8988T (cell line): ENCODE measurements at regions not wholly inside any gene's neighbourhood (a gene's known extent, or its start where the extent isn't known, plus 50 kb on each side); places are given as distances from the start of the nearest gene placed in this dataset.
"Not testable (repeated sequence)": the region's sequence is repeated elsewhere in the genome, so short reads cannot be mapped to it uniquely, and the experiment has no call there.

Source experiments
- DNase-seq: peaks from one replicate; pipeline ENCODE4 v3.0.0; 2011

GRCh38 chr10:53647221-53647620, 874.6 kb upstream of the MBL2 start:
- DNase-seq = not testable (repeated sequence)

- no peak for DNase-seq
Observed at GRCh38 chr10:53646525-53646924, 873.9 kb upstream of the MBL2 start.

- DNase-seq = no peak
Observed at GRCh38 chr10:53645951-53646350, 873.4 kb upstream of the MBL2 start.

GRCh38 chr10:53638006-53638405, 865.4 kb upstream of the MBL2 start:
- DNase-seq = no peak

DNA sequence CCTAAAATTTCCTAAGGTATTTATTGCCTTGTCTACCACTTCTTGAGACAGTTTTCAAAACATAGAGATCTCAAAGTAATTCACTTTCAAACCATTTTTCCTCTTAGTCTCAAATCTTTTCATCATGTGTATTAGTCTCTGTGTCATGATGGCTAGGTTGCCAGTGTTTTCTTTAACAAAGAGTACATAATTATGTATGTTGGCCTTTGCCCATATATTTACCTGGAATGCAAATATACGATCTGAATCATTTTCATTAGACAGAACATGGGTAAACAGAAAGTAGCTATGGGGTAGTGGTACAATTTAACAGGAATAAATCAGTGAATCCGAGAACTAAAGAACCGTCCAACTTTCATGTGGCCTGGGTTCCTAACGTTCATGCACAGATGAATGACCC, 852.1 kb upstream of the MBL2 start:
- no peak for DNase-seq

- DNase-seq = no peak
Observed at GRCh38 chr10:53622201-53622600, 849.6 kb upstream of the MBL2 start.

GRCh38 chr10:53619671-53620070, 847.1 kb upstream of the MBL2 start:
- no peak for DNase-seq

DNA sequence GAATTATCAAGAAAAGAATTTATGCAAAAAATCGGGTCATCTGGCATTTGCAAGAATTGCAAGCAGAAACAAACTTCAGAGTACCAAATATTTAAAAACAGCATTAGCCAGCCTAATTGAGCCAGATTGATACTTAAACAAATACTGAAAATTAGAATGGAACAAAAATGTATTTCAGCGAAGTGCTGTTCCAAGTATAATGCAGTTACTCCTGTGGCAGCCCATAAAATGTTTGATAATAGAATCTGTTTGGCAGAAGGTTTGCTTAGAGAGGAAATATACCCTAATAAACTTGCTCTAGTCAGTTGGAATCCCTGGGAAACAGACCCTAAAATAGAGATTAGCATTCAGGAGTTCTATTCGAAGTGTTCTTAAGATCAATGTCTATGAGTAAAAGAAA, 835.1 kb upstream of the MBL2 start:
- DNase-seq = no peak

DNA sequence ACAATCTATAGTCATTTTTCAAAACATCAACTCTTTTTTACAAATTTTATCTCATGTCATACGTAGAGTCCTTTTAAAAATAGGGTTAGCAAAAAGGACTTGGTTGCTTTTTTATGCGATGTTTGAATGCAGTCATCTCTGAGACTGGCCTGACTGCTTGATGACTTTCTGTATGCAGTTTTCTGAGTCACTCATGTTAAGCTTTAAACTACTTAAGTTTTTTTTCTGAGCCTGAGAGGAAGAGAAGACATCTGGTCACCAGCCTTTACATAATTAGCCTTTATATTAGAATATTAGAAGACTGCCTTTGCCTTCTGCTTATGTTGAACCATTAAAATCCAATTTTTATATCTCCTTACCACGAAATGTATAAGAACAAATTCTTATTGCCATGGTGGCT, 834.4 kb upstream of the MBL2 start:
- no peak for DNase-seq

- no peak for DNase-seq
Observed at GRCh38 chr10:53601260-53601875, 828.8 kb upstream of the MBL2 start.

DNA sequence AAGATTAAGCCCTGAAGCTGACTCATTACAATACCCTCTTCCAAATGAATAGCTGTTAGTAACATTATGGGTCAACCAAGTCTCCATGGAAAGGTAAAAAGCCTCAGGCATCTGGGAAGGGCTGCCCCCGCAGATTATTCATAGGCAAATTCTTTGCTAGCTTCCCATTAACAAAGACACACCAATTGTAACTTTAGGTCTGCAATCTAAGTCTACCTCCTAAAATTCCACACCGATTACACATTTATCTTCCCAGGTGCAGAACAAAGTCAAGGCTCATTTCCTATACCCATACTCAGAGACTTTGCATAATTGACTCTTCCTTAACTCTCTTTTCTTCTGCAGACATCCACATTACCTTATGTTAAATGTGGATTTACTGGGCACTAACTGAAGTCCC, 826.3 kb upstream of the MBL2 start:
- no peak for DNase-seq

DNA sequence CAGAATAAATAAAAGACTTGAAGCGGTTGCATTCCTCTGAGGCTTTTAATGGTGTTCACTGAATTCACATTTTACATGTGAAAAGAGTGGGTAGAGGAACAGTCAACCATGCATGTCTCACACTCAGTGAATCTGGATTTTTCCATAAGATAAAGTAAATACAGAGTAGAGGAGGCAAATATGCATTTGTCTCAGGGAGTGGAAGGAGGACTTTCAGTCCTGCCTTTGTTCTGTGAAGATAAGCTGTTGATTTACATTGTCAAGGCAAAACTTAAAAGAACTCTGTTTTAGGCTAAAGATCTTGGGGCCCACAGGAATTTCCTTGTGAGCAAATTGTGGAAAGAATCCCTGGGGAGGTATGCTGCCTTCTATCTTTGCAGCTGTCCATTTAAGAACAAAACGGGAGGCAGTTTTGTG, 825.3 kb upstream of the MBL2 start:
- DNase-seq = no peak

DNA sequence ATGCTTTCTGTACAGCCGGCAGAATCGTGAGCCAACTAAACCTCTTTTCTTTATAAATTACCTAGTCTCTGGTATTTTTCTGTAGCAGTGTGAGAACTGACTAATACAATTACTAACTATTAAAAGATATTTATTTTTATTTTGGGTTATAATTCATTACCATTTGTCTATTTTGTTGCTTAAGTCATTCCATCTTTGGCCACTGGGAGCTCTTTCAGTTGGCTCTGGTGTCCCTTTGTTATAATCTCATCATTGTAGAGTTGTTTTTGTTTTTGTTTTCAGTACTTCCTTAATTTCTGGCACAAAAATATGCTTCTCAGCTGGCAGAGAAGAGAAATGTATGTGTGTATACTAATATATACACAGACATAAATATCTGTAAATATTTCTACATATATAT, 807.9 kb upstream of the MBL2 start:
- DNase-seq = no peak

DNA sequence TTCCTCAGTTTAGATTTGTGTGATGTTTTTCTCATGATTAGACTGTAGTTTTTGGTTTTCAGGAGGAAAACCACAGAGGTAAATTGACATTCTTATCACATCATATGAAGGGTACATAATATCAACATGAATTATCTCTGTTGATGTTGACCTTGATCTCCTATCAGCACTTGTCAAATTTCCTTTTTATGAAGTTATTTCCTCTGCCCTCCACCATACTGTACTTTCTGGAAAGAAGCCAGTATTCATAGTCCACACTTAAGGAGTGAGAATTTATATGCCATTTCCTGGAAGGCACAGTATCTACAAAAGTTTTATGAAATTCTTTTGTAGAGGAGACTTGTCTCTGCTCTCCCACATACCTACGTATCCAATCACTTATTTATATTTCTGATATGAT, 807.2 kb upstream of the MBL2 start:
- DNase-seq = no peak

- no peak for DNase-seq
Observed at GRCh38 chr10:53574024-53574423, 801.4 kb upstream of the MBL2 start.

DNA sequence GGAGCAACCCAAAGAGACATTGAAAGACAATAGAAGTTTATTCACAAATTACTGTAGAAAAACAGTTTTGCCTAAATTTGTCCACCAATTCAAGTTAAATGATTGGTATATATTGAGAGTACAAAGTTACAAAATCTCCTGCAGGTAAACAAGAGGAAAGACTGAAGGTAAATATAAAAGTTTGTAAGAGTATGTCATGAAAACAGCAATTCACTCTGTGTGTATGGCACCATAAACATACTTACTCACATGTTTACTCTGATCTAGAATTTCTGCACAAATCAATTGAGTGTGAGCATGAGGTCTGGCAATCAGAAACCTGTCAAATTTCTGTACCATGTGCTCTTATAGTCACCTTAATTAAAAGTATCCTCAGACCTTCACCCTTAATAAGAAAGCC, 800.9 kb upstream of the MBL2 start:
- no peak for DNase-seq

- no peak for DNase-seq
Observed at GRCh38 chr10:53572799-53573198, 800.2 kb upstream of the MBL2 start.

GRCh38 chr10:53570221-53570620, 797.6 kb upstream of the MBL2 start:
- no peak for DNase-seq

DNA sequence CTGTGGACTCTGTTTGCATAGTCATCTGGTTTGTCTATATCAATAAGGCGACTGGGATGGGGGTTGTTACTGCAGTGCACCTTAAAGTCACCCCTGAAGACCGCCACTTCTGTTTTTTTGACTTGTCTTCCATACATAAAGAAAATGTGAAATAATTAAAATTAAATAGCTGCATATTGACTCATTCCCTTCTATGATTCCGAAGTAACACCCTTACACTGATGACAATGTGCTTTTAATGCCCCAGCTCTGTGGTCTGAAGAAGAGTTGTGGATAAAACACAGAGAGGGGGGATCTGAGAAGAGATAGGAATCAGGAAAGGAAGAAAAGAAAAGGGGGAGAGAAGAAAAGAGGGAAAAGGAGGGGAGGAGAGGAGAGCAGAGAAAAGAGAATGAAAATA, 796.9 kb upstream of the MBL2 start:
- DNase-seq = no peak

- no peak for DNase-seq
Observed at GRCh38 chr10:53548664-53549063, 776.1 kb upstream of the MBL2 start.

DNA sequence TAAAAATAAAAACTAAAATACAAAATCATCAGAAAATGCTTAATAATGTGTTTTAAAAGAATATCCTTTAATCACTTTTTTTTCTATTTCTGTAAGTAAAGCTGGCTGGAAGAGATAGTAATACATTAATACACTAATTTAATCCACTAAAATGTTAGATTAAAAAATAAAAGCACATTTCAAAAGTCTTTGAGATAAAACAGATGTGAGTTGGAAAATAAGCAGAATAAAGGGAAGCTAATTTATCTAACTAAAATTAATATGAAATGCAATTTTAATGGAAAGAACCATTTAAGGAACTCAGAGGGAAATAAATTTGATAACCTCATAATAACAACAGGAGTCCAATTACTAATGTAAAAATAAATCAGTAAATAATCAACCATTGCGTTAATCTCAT, 774.8 kb upstream of the MBL2 start:
- no peak for DNase-seq

GRCh38 chr10:53543410-53543809, 770.8 kb upstream of the MBL2 start:
- DNase-seq = no peak

GRCh38 chr10:53537508-53537907, 764.9 kb upstream of the MBL2 start:
- no peak for DNase-seq

DNA sequence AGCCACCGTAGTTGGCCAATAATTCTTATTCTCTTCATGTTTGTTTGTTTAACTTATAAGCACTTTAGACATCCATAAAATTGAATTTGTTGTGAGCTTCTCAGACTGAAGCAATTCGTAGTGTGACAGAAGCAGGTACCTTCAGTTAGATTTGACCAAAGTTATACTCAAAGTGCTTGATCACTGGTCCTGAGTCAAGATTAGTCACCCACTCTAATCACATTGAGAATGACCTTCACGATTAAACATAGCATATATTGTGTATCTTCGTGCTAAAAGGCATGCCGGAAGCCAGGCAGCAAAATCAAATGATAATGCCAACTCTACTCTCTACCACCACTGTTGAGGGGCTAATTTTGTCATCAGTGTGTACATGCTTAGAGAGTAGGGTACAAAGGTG, 763.7 kb upstream of the MBL2 start:
- no peak for DNase-seq

DNA sequence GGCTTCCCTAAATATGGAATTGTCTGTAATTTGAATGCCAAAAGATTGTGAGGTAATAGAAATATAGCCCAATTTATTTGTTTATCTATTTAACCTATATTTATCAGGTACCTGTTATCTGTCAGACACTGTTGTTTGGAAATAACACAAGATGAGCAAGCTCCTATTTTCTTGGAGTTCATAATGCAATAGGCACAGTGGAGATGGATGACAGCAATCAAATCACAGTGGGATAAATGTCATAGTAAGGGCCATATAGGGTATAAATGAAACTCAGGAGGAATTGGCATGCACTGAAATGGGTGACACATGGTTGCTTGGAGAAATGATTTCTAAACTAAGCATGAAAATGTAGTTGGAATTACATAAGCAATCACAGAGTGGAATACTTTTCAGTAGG, 761.8 kb upstream of the MBL2 start:
- DNase-seq = no peak

- no peak for DNase-seq
Observed at GRCh38 chr10:53528974-53529373, 756.4 kb upstream of the MBL2 start.
